Pancreas (tissue), 10 donors: ENCODE measurements at regions not wholly inside any gene's neighbourhood (a gene's known extent, or its start where the extent isn't known, plus 50 kb on each side); places are given as distances from the start of the nearest gene placed in this dataset.
A peak's percentile ranks its signal among the peaks of the same experiment; 100 is the strongest.

Source experiments
- ATAC-seq, 4 donors: fragments of 200-7000 bp; cut with Tn5 transposase; one replicate each; pipeline versions ENCODE4 v1.8.0 to v1.9.1; 2020; ENCODE audit warnings: mild to moderate bottlenecking in 4 of 4, moderate library complexity in 4 of 4
- DNase-seq, 6 donors: peaks; one replicate each; pipeline ENCODE4 v3.0.0-alpha.2; 2020
- FAIRE-seq: peaks from 2 replicates; lab custom pipeline; 2012; peaks lifted over from hg19 to GRCh38; lab: Jason Lieb, UNC
- H3K27ac ChIP-seq, 4 donors: fragments of 200-600 bp; sonication (generic); 1 replicate in 3 of 4; 2 replicates in 1 of 4; pipeline versions ENCODE4 v1.5.0 to v1.8.0; 2020
- H3K27me3 ChIP-seq, 4 donors: fragments of 200-600 bp; one replicate each; pipeline ENCODE4 v1.8.0; 2021
- H3K36me3 ChIP-seq, 3 donors: fragments of 200-600 bp; sonication (generic) in 1 of 3; one replicate each; pipeline versions ENCODE4 v1.5.0 to v1.8.0; 2020 to 2021
- H3K4me1 ChIP-seq, 3 donors: fragments of 200-600 bp; one replicate each; pipeline ENCODE4 v1.8.0; 2021
- H3K4me3 ChIP-seq, 4 donors: fragments of 200-600 bp; sonication (generic) in 2 of 4; one replicate each; pipeline versions ENCODE4 v1.5.0 to v1.8.0; 2020 to 2021
- H3K9me3 ChIP-seq, 4 donors: fragments of 200-600 bp; one replicate each; pipeline ENCODE4 v1.8.0; 2021
- WGBS, 2 donors: extraction: QIAGEN DNeasy Blood & Tissue Kit; methylation state at CpG; one replicate each; pipeline ENCODE4 v1.1.7; 2013; 5-methylcytosine and 5-hydroxymethylcytosine counted together
- intact Hi-C, 3 donors: fragments of 100-400 bp; cut with DNase I; formaldehyde crosslinking; loops; one replicate each; pipeline versions ENCODE4 v1.11.1 to v1.14.2; 2022
- TF ChIP-seq, protein P1 (sequence below), 4 donors: fragments of 200-600 bp; sonication (generic) in 3 of 4; IDR thresholded peaks; one replicate each; pipeline versions ENCODE4 v1.5.0 to v1.8.0; 2021; ENCODE audit warnings: antibody characterized with exemption in 4 of 4
- donor health status: healthy with polysubstance abuse.
- donor health status: DM: no; HTN: no; CAD: no; lungs with moderate emphysema.
- donor health status: DM: no; HTN: no; CAD: no.
- donor health status: control.
- donor health status: control.
- donor health status: Bipolar disorder and iron deficiency.
- donor health status: DM: yes; HTN: yes; CAD: no.
- donor health status: DM: no; HTN: no; CAD: no.
- donor health status: DM: no; HTN: no; CAD: no.
- donor health status: DM: yes; HTN: yes; CAD: no.

- no peak for FAIRE-seq
- DNase-seq: peak in 5 of 6 donors; percentile 56 to 80 (median 66)
- Histone ChIP-seq H3K4me3 (no peak overlapping the region), H3K36me3 (no peaks in the 10 kb centered on the region), H3K27me3 (no peaks in the 10 kb centered on the region), H3K4me1 (peaks cover 6 to 11% (median 8%) of the 10 kb centered on the region in 3 donors), H3K27ac (peak overlapping the region in 2 of 4 donors; percentile 66 to 83), H3K9me3 (no peaks in the 10 kb centered on the region)
- ATAC-seq: peak; percentile 57 to 77 (median 69)
- TF ChIP-seq, protein P1, sequence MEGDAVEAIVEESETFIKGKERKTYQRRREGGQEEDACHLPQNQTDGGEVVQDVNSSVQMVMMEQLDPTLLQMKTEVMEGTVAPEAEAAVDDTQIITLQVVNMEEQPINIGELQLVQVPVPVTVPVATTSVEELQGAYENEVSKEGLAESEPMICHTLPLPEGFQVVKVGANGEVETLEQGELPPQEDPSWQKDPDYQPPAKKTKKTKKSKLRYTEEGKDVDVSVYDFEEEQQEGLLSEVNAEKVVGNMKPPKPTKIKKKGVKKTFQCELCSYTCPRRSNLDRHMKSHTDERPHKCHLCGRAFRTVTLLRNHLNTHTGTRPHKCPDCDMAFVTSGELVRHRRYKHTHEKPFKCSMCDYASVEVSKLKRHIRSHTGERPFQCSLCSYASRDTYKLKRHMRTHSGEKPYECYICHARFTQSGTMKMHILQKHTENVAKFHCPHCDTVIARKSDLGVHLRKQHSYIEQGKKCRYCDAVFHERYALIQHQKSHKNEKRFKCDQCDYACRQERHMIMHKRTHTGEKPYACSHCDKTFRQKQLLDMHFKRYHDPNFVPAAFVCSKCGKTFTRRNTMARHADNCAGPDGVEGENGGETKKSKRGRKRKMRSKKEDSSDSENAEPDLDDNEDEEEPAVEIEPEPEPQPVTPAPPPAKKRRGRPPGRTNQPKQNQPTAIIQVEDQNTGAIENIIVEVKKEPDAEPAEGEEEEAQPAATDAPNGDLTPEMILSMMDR (IDR thresholded peaks at IDR 0.05): no peak
- intact Hi-C loops: no loop called here
- 64 to 67% methylated on average over 17 of the region's 17 CpGs for WGBS, 2 donors
These were observed 253.2 kb downstream of the TOMM20 start for GRCh38 chr1:234875328-234875952.

GRCh38 chr1:234874291-234875288, 254.0 kb downstream of the TOMM20 start:
- TF ChIP-seq, protein P1 (IDR thresholded peaks at IDR 0.05): no peak
- H3K27ac ChIP-seq: no peak overlapping the region
- ATAC-seq: no peak

DNA sequence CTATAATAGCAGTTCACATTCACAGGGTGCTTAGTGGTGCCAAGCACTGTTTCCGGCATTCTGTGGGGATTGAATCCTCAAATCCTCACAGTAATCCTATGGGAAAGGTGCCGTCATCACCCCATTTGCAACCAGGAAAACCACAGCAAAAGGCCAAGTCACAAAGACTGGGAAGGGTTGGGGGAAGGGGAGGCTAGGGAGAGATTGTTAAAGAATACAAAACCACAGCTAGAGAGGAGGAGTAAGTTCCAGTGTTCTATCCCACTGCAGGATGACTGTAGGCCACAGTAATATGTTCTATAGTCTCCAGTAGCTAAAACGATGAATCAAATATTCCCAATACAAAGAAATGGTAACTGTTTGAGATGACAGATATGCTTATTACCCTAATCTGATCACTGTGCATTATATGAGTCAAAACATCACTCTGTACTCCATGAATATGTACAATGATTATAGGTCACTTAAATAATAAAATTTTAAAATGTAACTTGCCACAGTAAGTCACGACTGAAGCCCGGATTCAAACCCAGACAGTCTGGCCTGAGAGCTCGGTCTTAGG, 256.8 kb downstream of the TOMM20 start:
- intact Hi-C loops: no loop called here
- no peak for ATAC-seq
- WGBS, 2 donors: 89 to 92% methylated on average over 6 of the region's 6 CpGs
- no peak overlapping the region for H3K4me3 ChIP-seq
- peaks cover 6 to 11% (median 8%) of the 10 kb centered on the region in 3 donors for H3K4me1 ChIP-seq
- no peak for FAIRE-seq
- no peaks in the 10 kb centered on the region for H3K27me3 ChIP-seq
- no peak overlapping the region for H3K27ac ChIP-seq
- no peaks in the 10 kb centered on the region for H3K9me3 ChIP-seq
- H3K36me3 ChIP-seq: no peaks in the 10 kb centered on the region
- TF ChIP-seq, protein P1 (IDR thresholded peaks at IDR 0.05): no peak
- no peak for DNase-seq

More at GRCh38 chr1:234874291-234875288, 254.0 kb downstream of the TOMM20 start:
- WGBS, 2 donors: 85 to 86% methylated on average over 20 of the region's 20 CpGs
- intact Hi-C loops: no loop called here
- no peak for FAIRE-seq
- no peaks in the 10 kb centered on the region for H3K27me3 ChIP-seq
- H3K36me3 ChIP-seq: no peaks in the 10 kb centered on the region
- H3K4me1 ChIP-seq: peaks cover 6 to 11% (median 8%) of the 10 kb centered on the region in 3 donors
- no peak overlapping the region for H3K4me3 ChIP-seq
- no peaks in the 10 kb centered on the region for H3K9me3 ChIP-seq
- DNase-seq: no peak

- Histone ChIP-seq H3K36me3 (no peaks in the 10 kb centered on the region), H3K9me3 (no peaks in the 10 kb centered on the region), H3K4me1 (peaks cover 4 to 10% (median 7%) of the 10 kb centered on the region in 3 donors), H3K27me3 (no peaks in the 10 kb centered on the region), H3K27ac (no peak overlapping the region), H3K4me3 (no peak overlapping the region)
- TF ChIP-seq, protein P1 (IDR thresholded peaks at IDR 0.05): no peak
- DNase-seq (no peak), FAIRE-seq (no peak), ATAC-seq (no peak)
- intact Hi-C loops: no loop called here
- WGBS, 2 donors: 83 to 85% methylated on average over 10 of the region's 10 CpGs
These were observed 257.5 kb downstream of the TOMM20 start for GRCh38 chr1:234871039-234871709.
